H1 (cell line): ENCODE measurements at regions not wholly inside any gene's neighbourhood (a gene's known extent, or its start where the extent isn't known, plus 50 kb on each side); places are given as distances from the start of the nearest gene placed in this dataset.

ENCODE experiments used
- RXRA ChIP-seq: IDR thresholded peaks from 2 replicates; pipeline ENCODE4 v1.6.1; 2011; ENCODE audit warnings: low read depth, mild to moderate bottlenecking, low read length, moderate library complexity; ENCODE audit not compliant: insufficient read depth

- TF ChIP-seq RXRA: no peak
Measured at GRCh38 chr6:76774781-76775384, 688.4 kb downstream of the HTR1B start (continued).
